22Rv1 (cell line): ENCODE measurements at regions not wholly inside any gene's neighbourhood (a gene's known extent, or its start where the extent isn't known, plus 50 kb on each side); places are given as distances from the start of the nearest gene placed in this dataset.

Experiments
- ZFX ChIP-seq: fragments of 450-650 bp; IDR thresholded peaks from 2 replicates; pipeline ENCODE4 v1.6.1; 2017; ENCODE audit warnings: antibody characterized with exemption, borderline replicate concordance
- TF ChIP-seq, protein P1 (sequence below): fragments of 450-650 bp; IDR thresholded peaks from 2 replicates; pipeline ENCODE4 v1.5.1; 2017; ENCODE audit warnings: mild to moderate bottlenecking

DNA sequence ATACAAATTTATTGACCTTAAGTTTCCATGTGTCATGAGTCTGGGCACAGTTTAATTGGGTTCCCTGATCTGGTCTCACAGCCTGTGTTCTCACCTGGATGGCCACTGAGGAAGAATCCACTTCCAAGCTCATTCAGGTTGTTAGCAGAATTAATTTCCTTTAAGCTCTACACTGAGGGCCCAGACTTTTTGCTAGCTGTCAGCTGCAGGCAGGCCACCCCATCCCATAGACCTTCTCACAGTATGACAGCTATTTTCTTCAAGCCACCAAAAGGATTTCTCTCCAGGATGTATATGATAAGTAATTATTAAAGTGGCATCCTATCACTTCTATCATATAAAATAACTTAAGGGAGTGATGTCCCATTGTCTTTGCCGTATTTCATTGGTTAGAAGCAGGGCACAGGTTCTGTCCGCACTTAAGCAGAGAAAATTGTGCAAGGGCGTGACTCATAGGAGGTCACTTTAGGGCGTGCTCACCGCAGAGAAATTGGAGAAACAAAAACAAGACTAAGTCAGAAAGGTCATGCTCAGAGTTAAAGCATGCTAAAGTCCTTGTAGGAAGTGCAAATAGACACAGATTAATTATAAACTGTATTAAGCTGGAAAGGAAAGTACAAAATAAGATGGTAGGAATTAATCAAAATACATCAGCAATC is 109.9 kb downstream of the AHR start:
- TF ChIP-seq, protein P1, sequence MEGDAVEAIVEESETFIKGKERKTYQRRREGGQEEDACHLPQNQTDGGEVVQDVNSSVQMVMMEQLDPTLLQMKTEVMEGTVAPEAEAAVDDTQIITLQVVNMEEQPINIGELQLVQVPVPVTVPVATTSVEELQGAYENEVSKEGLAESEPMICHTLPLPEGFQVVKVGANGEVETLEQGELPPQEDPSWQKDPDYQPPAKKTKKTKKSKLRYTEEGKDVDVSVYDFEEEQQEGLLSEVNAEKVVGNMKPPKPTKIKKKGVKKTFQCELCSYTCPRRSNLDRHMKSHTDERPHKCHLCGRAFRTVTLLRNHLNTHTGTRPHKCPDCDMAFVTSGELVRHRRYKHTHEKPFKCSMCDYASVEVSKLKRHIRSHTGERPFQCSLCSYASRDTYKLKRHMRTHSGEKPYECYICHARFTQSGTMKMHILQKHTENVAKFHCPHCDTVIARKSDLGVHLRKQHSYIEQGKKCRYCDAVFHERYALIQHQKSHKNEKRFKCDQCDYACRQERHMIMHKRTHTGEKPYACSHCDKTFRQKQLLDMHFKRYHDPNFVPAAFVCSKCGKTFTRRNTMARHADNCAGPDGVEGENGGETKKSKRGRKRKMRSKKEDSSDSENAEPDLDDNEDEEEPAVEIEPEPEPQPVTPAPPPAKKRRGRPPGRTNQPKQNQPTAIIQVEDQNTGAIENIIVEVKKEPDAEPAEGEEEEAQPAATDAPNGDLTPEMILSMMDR, result no peak
- no peak for TF ChIP-seq ZFX
